B cell (primary cell): ENCODE measurements at regions not wholly inside any gene's neighbourhood (a gene's known extent, or its start where the extent isn't known, plus 50 kb on each side); places are given as distances from the start of the nearest gene placed in this dataset.

ENCODE experiments used
- ATAC-seq: fragments of 200-7000 bp; cut with Tn5 transposase; one replicate; pipeline ENCODE4 v1.10.0; 2021; ENCODE audit warnings: low read depth, mild to moderate bottlenecking, moderate number of reproducible peaks, moderate library complexity
- CTCF ChIA-PET: fragments of 350-600 bp; sonication (Branson Sonifier 250); formaldehyde crosslinking; loops from one replicate; lab custom pipeline; 2021; ENCODE audit warnings: antibody characterized with exemption, inconsistent platforms; lab: Charles Lee
- POLR2A ChIA-PET: fragments of 350-600 bp; sonication (Branson Sonifier 250); formaldehyde crosslinking; loops from one replicate; lab custom pipeline; 2021; ENCODE audit warnings: antibody characterized with exemption; lab: Charles Lee
- DNase-seq: peaks from one replicate; pipeline ENCODE4 v3.0.0; 2013
- H2AFZ ChIP-seq: 2 replicates; pipeline ENCODE4 v1.6.1; 2012; ENCODE audit warnings: mild to moderate bottlenecking, low read depth, low read length; ENCODE audit not compliant: insufficient read depth, poor library complexity, severe bottlenecking
- H3K27ac ChIP-seq, 2 donors: 1 replicate in 1 of 2; 2 replicates in 1 of 2; pipeline ENCODE4 v1.5.1; 2012 to 2013; ENCODE audit warnings: low read length in 2 of 2, mild to moderate bottlenecking in 2 of 2, moderate library complexity in 1 of 2
- H3K27me3 ChIP-seq, 4 experiments: fragments of 200-600 bp in 1 of 4; sonication (generic) in 1 of 4; replicated peaks in 1 of 4; 1 replicate in 2 of 4; 2 replicates in 2 of 4; pipeline versions ENCODE4 v1.6.1 to v1.7.0; 2013 to 2016; ENCODE audit warnings: low read length in 3 of 4, mild to moderate bottlenecking in 2 of 4, mixed read lengths in 1 of 4, moderate library complexity in 1 of 4; ENCODE audit not compliant: insufficient read depth in 4 of 4, control insufficient read depth in 3 of 4; ENCODE audit errors: control extremely low read depth in 1 of 4
- H3K36me3 ChIP-seq, 2 experiments: replicated peaks in 1 of 2; 1 replicate in 1 of 2; 2 replicates in 1 of 2; pipeline versions ENCODE4 v1.6.1 to v1.7.1; 2013; ENCODE audit warnings: low read length in 1 of 2; ENCODE audit not compliant: insufficient read depth in 2 of 2, control insufficient read depth in 1 of 2; ENCODE audit errors: control extremely low read depth in 1 of 2, extremely low read depth in 1 of 2
- H3K4me1 ChIP-seq, 2 donors: fragments of 200-600 bp in 1 of 2; sonication (generic) in 1 of 2; 1 replicate in 1 of 2; 2 replicates in 1 of 2; pipeline versions ENCODE4 v1.5.1 to v1.6.1; 2013 to 2017; ENCODE audit warnings: low read length in 2 of 2; ENCODE audit not compliant: control insufficient read depth in 2 of 2, insufficient read depth in 2 of 2
- H3K4me2 ChIP-seq: replicated peaks from 2 replicates; pipeline ENCODE3; 2012; ENCODE audit warnings: mild to moderate bottlenecking, low read depth, low read length; ENCODE audit not compliant: poor library complexity, severe bottlenecking
- H3K4me3 ChIP-seq, 5 experiments: fragments of 200-600 bp in 1 of 5; sonication (generic) in 1 of 5; 1 replicate in 3 of 5; 2 replicates in 2 of 5; pipeline versions ENCODE4 v1.5.1 to v1.7.0; 2011 to 2016; ENCODE audit warnings: low read length in 4 of 5, mild to moderate bottlenecking in 4 of 5, low read depth in 2 of 5, control low read depth in 1 of 5, moderate library complexity in 1 of 5; ENCODE audit not compliant: insufficient read depth in 1 of 5; ENCODE audit errors: control extremely low read depth in 1 of 5, extremely low read depth in 1 of 5
- H3K79me2 ChIP-seq: fragments of 200-600 bp; sonication (generic); one replicate; pipeline ENCODE4 v1.6.0; 2016; ENCODE audit warnings: low read length; ENCODE audit not compliant: control insufficient read depth, insufficient read depth
- H3K9ac ChIP-seq: fragments of 200-600 bp; sonication (generic); 2 replicates; pipeline ENCODE4 v1.6.1; 2017; ENCODE audit warnings: mild to moderate bottlenecking, low read length, moderate library complexity
- H3K9me3 ChIP-seq, 3 donors: one replicate each; pipeline versions ENCODE4 v1.6.1 to v1.7.1; 2013; ENCODE audit warnings: low read length in 2 of 3; ENCODE audit not compliant: control insufficient read depth in 2 of 3, insufficient read depth in 1 of 3; ENCODE audit errors: control extremely low read depth in 1 of 3
- H4K20me1 ChIP-seq: 2 replicates; pipeline ENCODE4 v1.6.0; 2012; ENCODE audit warnings: mild to moderate bottlenecking, low read length; ENCODE audit not compliant: insufficient read depth, control insufficient read depth, poor library complexity, severe bottlenecking
- H3K27ac Mint-ChIP-seq: one replicate; pipeline ENCODE4 v1.8.0; 2021; ENCODE audit warnings: mixed read lengths
- H3K27me3 Mint-ChIP-seq: one replicate; pipeline ENCODE4 v1.8.0; 2021; ENCODE audit warnings: mixed read lengths
- H3K4me1 Mint-ChIP-seq: one replicate; pipeline ENCODE4 v1.8.0; 2021; ENCODE audit warnings: mixed read lengths
- H3K4me3 Mint-ChIP-seq: one replicate; pipeline ENCODE4 v1.8.0; 2021; ENCODE audit warnings: mixed read lengths
- H3K9me3 Mint-ChIP-seq: one replicate; pipeline ENCODE4 v1.8.0; 2022; ENCODE audit warnings: mixed read lengths; ENCODE audit not compliant: insufficient read depth
- CTCF ChIP-seq: fragments of 200-600 bp; IDR thresholded peaks from one replicate; pipeline ENCODE4 v1.8.0; 2022; ENCODE audit warnings: antibody characterized with exemption, mild to moderate bottlenecking
- EZH2 ChIP-seq: IDR thresholded peaks from 2 replicates; pipeline ENCODE4 v1.6.1; 2012; ENCODE audit warnings: borderline replicate concordance, low read depth, mild to moderate bottlenecking, moderate library complexity, low read length; ENCODE audit not compliant: insufficient read depth, poor library complexity, severe bottlenecking
- WGBS: methylation state at CpG from one replicate; pipeline ENCODE4 v1.1.5; 2013; ENCODE audit warnings: missing lambda C conversion rate; ENCODE audit not compliant: insufficient coverage; 5-methylcytosine and 5-hydroxymethylcytosine counted together
- intact Hi-C: fragments of 100-400 bp; cut with micrococcal nuclease; formaldehyde crosslinking; loops from one replicate; pipeline ENCODE4 v1.10.0; 2022

GRCh38 chr1:172902200-172902599, 148.5 kb downstream of the TNFSF18 start:
- H3K36me3 ChIP-seq, result no peaks in the 10 kb centered on the region
- no peaks in the 10 kb centered on the region for H3K27me3 ChIP-seq
- DNase-seq, result no peak
- Mint-ChIP-seq H3K27me3 (no peaks in the 10 kb centered on the region), H3K9me3 (no peaks in the 10 kb centered on the region), H3K4me3 (no peak overlapping the region), H3K4me1 (peaks cover 43% of the 10 kb centered on the region), H3K27ac (no peak overlapping the region)
- H3K27ac ChIP-seq, result no peak overlapping the region
- no CpG with 5 or more reads among the region's 2 CpGs for WGBS
- H4K20me1 ChIP-seq, result no peaks in the 10 kb centered on the region
- ChIA-PET CTCF (interaction anchor here (1.2 kb wide), 1 partner anchor 12 kb away, joined by 3 read pairs; no protein-coding TSS in a partner anchor), POLR2A (no interaction called here)
- H2AFZ ChIP-seq, result no peak overlapping the region
- no peak overlapping the region for H3K9ac ChIP-seq
- peaks cover 27 to 30% of the 10 kb centered on the region in 2 donors for H3K4me1 ChIP-seq
- TF ChIP-seq EZH2, result no peak
- no peak for TF ChIP-seq CTCF
- H3K4me2 ChIP-seq, result no peak overlapping the region
- H3K4me3 ChIP-seq, result no peak overlapping the region
- no peak for ATAC-seq
- no peaks in the 10 kb centered on the region for H3K9me3 ChIP-seq
- intact Hi-C loops, result loop anchor here (10.0 kb wide), 2 partner anchors 303 to 513 kb away; partner anchors contain the start of gene TNFSF4
- no peaks in the 10 kb centered on the region for H3K79me2 ChIP-seq

GRCh38 chr1:172902861-172903381, 147.8 kb downstream of the TNFSF18 start:
- ATAC-seq, result no peak
- no peaks in the 10 kb centered on the region for H3K9me3 Mint-ChIP-seq
- intact Hi-C loops, result loop anchor here (10.0 kb wide), 2 partner anchors 302 to 512 kb away; partner anchors contain the start of gene TNFSF4
- Histone ChIP-seq H3K79me2 (no peaks in the 10 kb centered on the region), H2AFZ (no peak overlapping the region), H3K9ac (no peak overlapping the region), H3K27ac (no peak overlapping the region), H3K36me3 (no peaks in the 10 kb centered on the region), H3K4me2 (no peak overlapping the region), H3K4me1 (peaks cover 33 to 35% of the 10 kb centered on the region in 2 donors), H4K20me1 (no peaks in the 10 kb centered on the region), H3K27me3 (no peaks in the 10 kb centered on the region), H3K9me3 (no peaks in the 10 kb centered on the region), H3K4me3 (no peak overlapping the region)
- no peak overlapping the region for H3K27ac Mint-ChIP-seq
- WGBS, result no CpG with 5 or more reads among the region's 1 CpG
- no peak for DNase-seq
- CTCF ChIA-PET, result interaction anchor here (0.5 to 1.2 kb wide), 3 partner anchors 13 to 1315 kb away, joined by 3 to 6 read pairs (median 3); no protein-coding TSS in a partner anchor
- no peak for TF ChIP-seq CTCF
- no peak for TF ChIP-seq EZH2
- H3K27me3 Mint-ChIP-seq, result no peaks in the 10 kb centered on the region
- no peak overlapping the region for H3K4me3 Mint-ChIP-seq
- POLR2A ChIA-PET, result no interaction called here
- peaks cover 47% of the 10 kb centered on the region for H3K4me1 Mint-ChIP-seq
